ENCODE measurements at regions not wholly inside any gene's neighbourhood (a gene's known extent, or its start where the extent isn't known, plus 50 kb on each side); places are given as distances from the start of the nearest gene placed in this dataset.
A peak's percentile ranks its signal among the peaks of the same experiment; 100 is the strongest.
"Not testable (repeated sequence)": the region's sequence is repeated elsewhere in the genome, so short reads cannot be mapped to it uniquely, and the experiment has no call there.

- no peak for DNase-seq
Observed at GRCh38 chr5:106277540-106278096, 1393.1 kb downstream of the EFNA5 start.

- DNase-seq, result no peak
Observed at GRCh38 chr5:106269252-106269843, 1401.4 kb downstream of the EFNA5 start.

- no peak for DNase-seq
Observed at GRCh38 chr5:106267256-106267655, 1403.5 kb downstream of the EFNA5 start.

GRCh38 chr5:106262395-106262794 lies 1408.3 kb downstream of the EFNA5 start:
- no peak for DNase-seq

- not testable (repeated sequence) for DNase-seq
Observed at GRCh38 chr5:106259431-106260090, 1411.2 kb downstream of the EFNA5 start.

- DNase-seq, result no peak
Observed at GRCh38 chr5:106258591-106259125, 1412.1 kb downstream of the EFNA5 start.

GRCh38 chr5:106254784-106255183 lies 1416.0 kb downstream of the EFNA5 start:
- DNase-seq, result no peak

GRCh38 chr5:106246044-106246745 lies 1424.5 kb downstream of the EFNA5 start:
- not testable (repeated sequence) for DNase-seq

- no peak for DNase-seq
Observed at GRCh38 chr5:106241409-106241808, 1429.3 kb downstream of the EFNA5 start.

- DNase-seq, result no peak
Observed at GRCh38 chr5:106205916-106206571, 1464.7 kb downstream of the EFNA5 start.

GRCh38 chr5:106202035-106202434 lies 1468.7 kb downstream of the EFNA5 start:
- DNase-seq, result no peak

- no peak for DNase-seq
Observed at GRCh38 chr5:106200971-106201370, 1469.8 kb downstream of the EFNA5 start.

- no peak for DNase-seq
Observed at GRCh38 chr5:106195679-106196474, 1474.9 kb downstream of the EFNA5 start.

GRCh38 chr5:106189121-106189809 lies 1481.5 kb downstream of the EFNA5 start:
- peak; percentile 58 for DNase-seq

- no peak for DNase-seq
Observed at GRCh38 chr5:106185661-106186081, 1485.1 kb downstream of the EFNA5 start.

GRCh38 chr5:106174903-106175302 lies 1495.8 kb downstream of the EFNA5 start:
- no peak for DNase-seq

- no peak for DNase-seq
Observed at GRCh38 chr5:106172681-106173532, 1497.8 kb downstream of the EFNA5 start.

GRCh38 chr5:106171708-106172107 lies 1499.0 kb downstream of the EFNA5 start:
- no peak for DNase-seq

GRCh38 chr5:106171132-106171531 lies 1499.6 kb downstream of the EFNA5 start:
- no peak for DNase-seq

- DNase-seq, result no peak
Observed at GRCh38 chr5:106167766-106168165, 1503.0 kb downstream of the EFNA5 start.

GRCh38 chr5:106163233-106163632 lies 1507.5 kb downstream of the EFNA5 start:
- DNase-seq, result no peak

Data from NCI-H510A treated with DMSO at 0.1 percent for 48 hours (cell line).